HCT116 (cell line): ENCODE measurements at regions not wholly inside any gene's neighbourhood (a gene's known extent, or its start where the extent isn't known, plus 50 kb on each side); places are given as distances from the start of the nearest gene placed in this dataset.
"Not testable (repeated sequence)": the region's sequence is repeated elsewhere in the genome, so short reads cannot be mapped to it uniquely, and the experiment has no call there.

Experiments
- ATAC-seq: fragments of 200-7000 bp; cut with Tn5 transposase; 2 replicates; pipeline ENCODE4 v1.9.1; 2020; ENCODE audit warnings: mild to moderate bottlenecking, moderate library complexity
- BruUV-seq: library from RNA; stranded (reverse); fragments of 400-500 nt; replicated peaks from 2 replicates; lab custom pipeline; 2021; lab: Mats Ljungman, UMichigan
- CTCF ChIA-PET: fragments of 300-600 bp; sonication (Branson Sonifier 250); formaldehyde crosslinking; loops from one replicate; lab custom pipeline; 2021; ENCODE audit warnings: antibody characterized with exemption; lab: Charles Lee
- POLR2A ChIA-PET: fragments of 300-600, 350-600 bp; sonication (Branson Sonifier 250); formaldehyde crosslinking; loops from one replicate; lab custom pipeline; 2021; ENCODE audit warnings: antibody characterized with exemption; lab: Charles Lee
- RAD21 ChIA-PET, 2 experiments: fragments of 300-600 bp; sonication (Branson Sonifier 250); formaldehyde crosslinking; loops; one replicate each; lab custom pipeline; 2023; ENCODE audit warnings: low total read pairs in 2 of 2; ENCODE audit not compliant: uncharacterized antibody in 2 of 2, unreplicated experiment in 2 of 2, low non-redundant PET in 1 of 2; lab: Charles Lee
- DNase-seq: peaks from one replicate; pipeline ENCODE4 v3.0.0-alpha.2; 2010; ENCODE audit warnings: low read depth, low spot score
- H2AFZ ChIP-seq: fragments of 200-600 bp; shearing (Covaris generic), sonication (generic); 2 replicates; pipeline ENCODE4 v1.6.1; 2017; ENCODE audit warnings: low read depth, mixed run types, mixed read lengths, antibody characterized with exemption, low read length; ENCODE audit not compliant: poor library complexity, severe bottlenecking
- H3K27ac ChIP-seq: 2 replicates; pipeline ENCODE4 v1.5.1; 2012; ENCODE audit warnings: low read depth, low read length
- H3K27me3 ChIP-seq: fragments of 200-600 bp; sonication (generic); 2 replicates; pipeline ENCODE4 v1.6.1; 2016; ENCODE audit warnings: mixed run types, low read length, mixed read lengths; ENCODE audit not compliant: insufficient read depth
- H3K36me3 ChIP-seq, 2 experiments: fragments of 200-500 bp in 1 of 2; fragments of 200-600 bp in 1 of 2; sonication (Bioruptor generic) in 1 of 2; sonication (generic) in 1 of 2; 2 replicates each; pipeline versions ENCODE4 v1.5.1 to v1.6.1; 2014 to 2016; ENCODE audit warnings: low read length in 2 of 2, inconsistent platforms in 1 of 2, mixed read lengths in 1 of 2, mixed run types in 1 of 2; ENCODE audit not compliant: insufficient read depth in 2 of 2, control insufficient read depth in 1 of 2
- H3K4me1 ChIP-seq, 2 experiments: fragments of 200-600 bp in 1 of 2; sonication (generic) in 1 of 2; 2 replicates each; pipeline versions ENCODE4 v1.5.1 to v1.6.1; 2012 to 2017; ENCODE audit warnings: low read length in 2 of 2, inconsistent platforms in 1 of 2, mild to moderate bottlenecking in 1 of 2, mixed read lengths in 1 of 2, mixed run types in 1 of 2, moderate library complexity in 1 of 2; ENCODE audit not compliant: insufficient read depth in 2 of 2, control insufficient read depth in 1 of 2
- H3K4me2 ChIP-seq: fragments of 200-600 bp; sonication (generic); 2 replicates; pipeline ENCODE4 v1.6.1; 2017; ENCODE audit warnings: mixed run types, low read length, mixed read lengths
- H3K4me3 ChIP-seq, 2 experiments: fragments of 200-600 bp in 1 of 2; sonication (generic) in 1 of 2; replicated peaks in 1 of 2; 2 replicates each; pipeline ENCODE4 v1.5.1; 2011 to 2016; ENCODE audit warnings: low read length in 2 of 2, control low read depth in 1 of 2, low read depth in 1 of 2, mild to moderate bottlenecking in 1 of 2, mixed read lengths in 1 of 2, mixed run types in 1 of 2
- H3K79me2 ChIP-seq: fragments of 200-600 bp; sonication (generic); 2 replicates; pipeline ENCODE4 v1.6.1; 2017; ENCODE audit warnings: mild to moderate bottlenecking, mixed run types, low read length, moderate library complexity, mixed read lengths; ENCODE audit not compliant: insufficient read depth
- H3K9ac ChIP-seq: fragments of 200-600 bp; sonication (generic); 2 replicates; pipeline ENCODE4 v1.6.1; 2016; ENCODE audit warnings: low read length, mixed read lengths
- H3K9me2 ChIP-seq: fragments of 200-600 bp; sonication (generic), shearing (Covaris generic); 2 replicates; pipeline ENCODE4 v1.6.1; 2017; ENCODE audit warnings: mixed run types, mild to moderate bottlenecking, moderate library complexity; ENCODE audit not compliant: insufficient read depth
- H3K9me3 ChIP-seq, 2 experiments: fragments of 200-500 bp in 1 of 2; fragments of 200-600 bp in 1 of 2; sonication (Bioruptor generic) in 1 of 2; sonication (generic) in 1 of 2; 2 replicates each; pipeline ENCODE4 v1.6.1; 2014 to 2017; ENCODE audit warnings: low read length in 2 of 2, mixed read lengths in 2 of 2, inconsistent platforms in 1 of 2, low read depth in 1 of 2, mild to moderate bottlenecking in 1 of 2, mixed run types in 1 of 2, moderate library complexity in 1 of 2; ENCODE audit not compliant: control insufficient read depth in 1 of 2, insufficient read depth in 1 of 2
- H4K20me1 ChIP-seq: fragments of 200-600 bp; sonication (generic), shearing (Covaris generic); 2 replicates; pipeline ENCODE4 v1.6.1; 2017; ENCODE audit warnings: mixed run types, mild to moderate bottlenecking, moderate library complexity; ENCODE audit not compliant: insufficient read depth
- intact Hi-C: fragments of 100-400 bp; cut with micrococcal nuclease; formaldehyde crosslinking; loops from 2 replicates; pipeline ENCODE4 v1.10.0; 2022

DNA sequence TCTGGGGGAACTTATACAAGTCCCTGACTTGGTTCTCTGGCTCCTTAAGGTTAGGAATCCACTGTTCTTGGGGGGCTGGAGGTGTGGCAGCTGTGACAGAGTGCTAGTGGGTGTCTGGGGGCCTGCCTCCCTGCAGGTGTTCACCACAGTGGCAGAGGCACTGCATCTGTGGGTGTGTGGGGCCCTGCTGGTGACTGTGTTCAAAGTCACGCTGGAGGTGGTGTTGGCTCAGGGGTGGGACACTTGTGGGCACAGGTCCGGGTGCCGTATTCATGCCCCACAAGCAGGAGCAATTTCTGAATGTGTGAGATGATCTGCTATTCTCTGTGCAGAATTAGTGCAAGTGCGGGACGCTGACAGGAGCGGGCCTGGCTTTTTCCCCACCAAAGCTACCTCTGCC is 152.5 kb downstream of the POTEB start:
- BruUV-seq, intact Hi-C loops: not testable (repeated sequence)

DNA sequence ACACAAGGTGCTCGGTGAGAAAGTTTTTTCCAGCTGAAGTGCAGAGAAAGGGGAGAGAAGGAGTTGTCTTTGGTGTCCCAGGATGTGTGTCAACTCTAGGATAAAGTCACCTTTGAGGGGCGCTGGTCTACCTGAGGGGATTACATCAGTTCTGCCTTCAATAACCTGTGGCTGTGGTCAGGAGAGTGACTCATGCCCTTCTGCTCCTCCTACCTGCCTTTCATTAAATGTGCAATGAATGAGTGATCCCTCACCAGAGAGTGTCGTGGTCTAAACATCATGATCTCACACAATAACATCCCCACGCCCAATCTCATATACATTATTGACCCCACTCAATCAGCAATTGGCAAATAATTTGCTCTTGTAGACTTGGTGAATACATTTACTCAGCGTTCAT is 156.4 kb downstream of the POTEB start:
- H3K27me3 ChIP-seq, H3K27ac ChIP-seq, BruUV-seq, H3K4me3 ChIP-seq, RAD21 ChIA-PET, ATAC-seq, H3K9me2 ChIP-seq, CTCF ChIA-PET, H4K20me1 ChIP-seq, H3K36me3 ChIP-seq, H3K4me1 ChIP-seq, H3K4me2 ChIP-seq, H3K9me3 ChIP-seq, intact Hi-C loops, H2AFZ ChIP-seq, H3K79me2 ChIP-seq, POLR2A ChIA-PET, DNase-seq, H3K9ac ChIP-seq: not testable (repeated sequence)

More for the DNA sequence above, 152.5 kb downstream of the POTEB start:
- H3K79me2 ChIP-seq, H3K27me3 ChIP-seq, DNase-seq, RAD21 ChIA-PET, ATAC-seq, H3K4me3 ChIP-seq, H3K9me2 ChIP-seq, H2AFZ ChIP-seq, CTCF ChIA-PET, H4K20me1 ChIP-seq, H3K36me3 ChIP-seq, H3K4me1 ChIP-seq, H3K9me3 ChIP-seq, H3K4me2 ChIP-seq, H3K27ac ChIP-seq, H3K9ac ChIP-seq, POLR2A ChIA-PET: not testable (repeated sequence)

DNA sequence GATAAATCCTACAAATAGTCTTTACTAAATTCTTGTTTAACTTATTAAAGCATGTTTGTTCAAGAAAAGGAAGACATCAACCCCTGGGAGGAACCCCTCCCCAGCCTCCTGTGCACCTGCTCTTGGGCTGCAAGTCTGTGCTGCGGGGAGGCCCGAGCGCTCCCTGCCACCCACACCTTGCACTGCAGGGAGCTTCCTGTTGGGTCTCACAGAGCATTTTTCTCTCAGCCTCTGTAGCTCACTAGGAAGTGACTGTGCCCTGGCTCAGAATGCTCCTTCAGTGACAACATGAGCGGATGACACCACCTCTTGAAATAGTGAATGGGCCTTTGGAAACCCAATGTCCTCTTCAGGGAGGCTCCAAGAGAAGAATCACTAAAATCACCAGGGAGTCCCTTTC is 158.8 kb downstream of the POTEB start:
- H3K36me3 ChIP-seq, H3K4me3 ChIP-seq, ATAC-seq, POLR2A ChIA-PET, BruUV-seq, H3K27ac ChIP-seq, H3K27me3 ChIP-seq, CTCF ChIA-PET, H3K4me2 ChIP-seq, intact Hi-C loops, RAD21 ChIA-PET, H3K9me3 ChIP-seq, H4K20me1 ChIP-seq, H3K79me2 ChIP-seq, DNase-seq, H3K4me1 ChIP-seq, H3K9ac ChIP-seq, H2AFZ ChIP-seq, H3K9me2 ChIP-seq: not testable (repeated sequence)

DNA sequence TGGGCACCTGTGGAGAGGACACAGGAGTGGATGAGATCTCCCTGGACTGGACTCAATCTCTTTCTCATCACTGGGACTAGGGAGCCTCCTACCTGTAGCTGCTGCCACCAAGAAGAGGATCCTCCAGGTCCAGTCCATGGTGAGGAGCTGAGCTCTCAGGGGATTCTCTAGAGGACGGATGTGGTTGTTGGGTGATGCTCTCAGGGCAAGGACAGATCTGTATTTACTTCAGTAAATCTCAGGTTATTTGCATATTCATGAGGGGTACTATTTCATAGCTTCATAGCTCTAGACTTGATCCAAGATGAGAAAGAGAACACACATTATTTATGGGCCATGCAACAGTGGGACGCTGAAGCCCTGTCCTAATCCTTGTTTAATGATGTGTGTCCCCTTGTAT is 159.4 kb downstream of the POTEB start:
- BruUV-seq, H3K4me2 ChIP-seq, RAD21 ChIA-PET, H3K4me3 ChIP-seq, H3K4me1 ChIP-seq, H3K9me2 ChIP-seq, DNase-seq, CTCF ChIA-PET, ATAC-seq, H3K27ac ChIP-seq, intact Hi-C loops, H3K27me3 ChIP-seq, H3K9me3 ChIP-seq, H4K20me1 ChIP-seq, H2AFZ ChIP-seq, POLR2A ChIA-PET, H3K9ac ChIP-seq, H3K36me3 ChIP-seq, H3K79me2 ChIP-seq: not testable (repeated sequence)

DNA sequence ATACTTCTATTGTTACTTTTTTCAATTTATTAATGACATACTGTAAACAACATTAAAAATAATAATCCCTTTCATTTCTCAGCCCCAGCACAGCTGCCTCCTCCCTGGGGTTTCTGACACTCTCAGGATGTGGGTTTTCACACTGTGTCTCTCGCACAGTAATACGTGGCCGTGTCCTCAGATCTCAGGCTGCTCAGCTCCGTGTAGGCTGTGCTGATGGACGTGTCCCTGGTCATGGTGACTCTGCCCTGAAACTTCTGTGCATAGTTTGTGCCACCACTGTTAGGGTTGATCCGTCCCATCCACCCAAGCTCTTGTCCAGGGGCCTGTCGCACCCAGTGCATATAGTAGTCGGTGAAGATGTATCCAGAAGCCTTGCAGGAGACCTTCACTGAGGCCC is 159.9 kb downstream of the POTEB start:
- POLR2A ChIA-PET, H3K27me3 ChIP-seq, H3K4me1 ChIP-seq, H3K4me3 ChIP-seq, H3K4me2 ChIP-seq, H3K9ac ChIP-seq, BruUV-seq, H3K9me2 ChIP-seq, intact Hi-C loops, H3K36me3 ChIP-seq, H3K27ac ChIP-seq, RAD21 ChIA-PET, H3K79me2 ChIP-seq, H3K9me3 ChIP-seq, ATAC-seq, H4K20me1 ChIP-seq, DNase-seq, CTCF ChIA-PET, H2AFZ ChIP-seq: not testable (repeated sequence)
